GM13977 (cell line): ENCODE measurements at regions not wholly inside any gene's neighbourhood (a gene's known extent, or its start where the extent isn't known, plus 50 kb on each side); places are given as distances from the start of the nearest gene placed in this dataset.

Experiments
- DNase-seq: peaks from one replicate; pipeline ENCODE4 v3.0.0; 2012; ENCODE audit warnings: low spot score
- in situ Hi-C: fragments of 300-500 bp; cut with MboI; formaldehyde crosslinking; loops from one replicate; pipeline ENCODE4 v1.12.0; 2022; ENCODE audit warnings: low sequenced_read_pairs, low pct_unique_long_range_greater_than_20kb, mixed read lengths, inconsistent platforms; ENCODE audit not compliant: unreplicated experiment
- TF ChIP-seq, protein P1 (sequence below): IDR thresholded peaks from 2 replicates; pipeline ENCODE4 v1.5.1; 2012; ENCODE audit warnings: mild to moderate bottlenecking, control low read depth; ENCODE audit not compliant: insufficient read depth; ENCODE audit errors: extremely low read depth, missing control alignments

DNA sequence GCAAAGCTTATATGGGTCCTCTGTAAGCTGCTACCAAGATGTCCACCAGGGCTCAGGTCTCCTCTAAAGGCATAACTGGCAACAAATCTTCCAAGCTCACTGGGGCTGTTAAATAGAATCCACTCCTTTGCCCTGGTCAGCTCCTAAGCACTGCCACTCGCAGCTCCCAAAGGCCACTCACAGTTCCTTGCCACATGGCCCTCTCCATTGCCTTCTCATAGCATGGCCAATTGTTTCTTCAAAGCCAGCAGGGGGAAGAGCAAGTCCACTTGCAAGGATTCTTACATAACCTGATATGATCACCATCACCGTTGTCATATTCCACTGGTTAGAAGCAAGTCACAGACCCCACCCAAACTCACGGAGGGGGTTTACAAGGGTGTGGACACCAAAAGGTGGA lies 199.5 kb downstream of the SUCLA2 start:
- in situ Hi-C loops, result no loop called here
- no peak for DNase-seq
- TF ChIP-seq, protein P1, sequence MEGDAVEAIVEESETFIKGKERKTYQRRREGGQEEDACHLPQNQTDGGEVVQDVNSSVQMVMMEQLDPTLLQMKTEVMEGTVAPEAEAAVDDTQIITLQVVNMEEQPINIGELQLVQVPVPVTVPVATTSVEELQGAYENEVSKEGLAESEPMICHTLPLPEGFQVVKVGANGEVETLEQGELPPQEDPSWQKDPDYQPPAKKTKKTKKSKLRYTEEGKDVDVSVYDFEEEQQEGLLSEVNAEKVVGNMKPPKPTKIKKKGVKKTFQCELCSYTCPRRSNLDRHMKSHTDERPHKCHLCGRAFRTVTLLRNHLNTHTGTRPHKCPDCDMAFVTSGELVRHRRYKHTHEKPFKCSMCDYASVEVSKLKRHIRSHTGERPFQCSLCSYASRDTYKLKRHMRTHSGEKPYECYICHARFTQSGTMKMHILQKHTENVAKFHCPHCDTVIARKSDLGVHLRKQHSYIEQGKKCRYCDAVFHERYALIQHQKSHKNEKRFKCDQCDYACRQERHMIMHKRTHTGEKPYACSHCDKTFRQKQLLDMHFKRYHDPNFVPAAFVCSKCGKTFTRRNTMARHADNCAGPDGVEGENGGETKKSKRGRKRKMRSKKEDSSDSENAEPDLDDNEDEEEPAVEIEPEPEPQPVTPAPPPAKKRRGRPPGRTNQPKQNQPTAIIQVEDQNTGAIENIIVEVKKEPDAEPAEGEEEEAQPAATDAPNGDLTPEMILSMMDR, result no peak

DNA sequence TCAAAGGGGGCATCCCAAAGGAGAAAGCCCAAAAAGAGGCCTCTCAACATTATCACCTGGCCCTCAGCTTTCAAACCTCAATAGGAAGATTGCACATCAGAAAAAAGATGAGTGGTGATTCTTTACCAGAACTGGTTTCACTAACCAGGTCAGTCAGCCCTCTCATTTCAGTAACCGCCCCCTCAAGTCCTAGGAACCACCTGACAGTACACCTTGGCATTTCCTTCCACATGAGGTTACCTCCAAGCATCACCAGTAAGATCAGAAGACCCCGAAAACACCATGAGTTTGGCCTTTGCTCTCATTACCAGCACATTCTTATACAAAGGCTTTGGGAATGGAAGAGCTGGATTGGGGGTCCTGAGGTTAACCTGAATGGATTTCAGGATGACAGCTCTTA lies 200.5 kb downstream of the SUCLA2 start:
- in situ Hi-C loops, result no loop called here
- TF ChIP-seq, protein P1, result no peak
- DNase-seq, result no peak

DNA sequence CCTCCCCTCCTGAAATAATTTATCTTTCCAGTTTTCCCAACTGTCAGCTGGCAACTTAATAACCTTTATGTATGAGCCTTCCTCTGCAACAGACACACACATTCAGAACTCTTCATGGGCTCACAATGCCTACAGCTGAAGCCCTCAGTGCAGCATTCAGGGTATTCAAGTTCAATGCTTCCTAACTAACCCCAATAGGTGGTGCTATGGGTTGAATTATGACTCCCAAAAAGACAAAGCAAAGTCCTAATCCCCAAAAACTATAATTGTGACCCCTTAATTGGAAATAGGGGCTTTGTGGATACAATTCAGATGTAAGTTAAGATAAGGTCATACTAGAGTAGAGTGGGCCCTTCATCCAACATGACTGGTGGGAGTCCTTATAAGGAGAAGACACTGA lies 202.2 kb downstream of the SUCLA2 start:
- no peak for DNase-seq
- in situ Hi-C loops, result no loop called here
- TF ChIP-seq, protein P1, result peak; percentile 32

DNA sequence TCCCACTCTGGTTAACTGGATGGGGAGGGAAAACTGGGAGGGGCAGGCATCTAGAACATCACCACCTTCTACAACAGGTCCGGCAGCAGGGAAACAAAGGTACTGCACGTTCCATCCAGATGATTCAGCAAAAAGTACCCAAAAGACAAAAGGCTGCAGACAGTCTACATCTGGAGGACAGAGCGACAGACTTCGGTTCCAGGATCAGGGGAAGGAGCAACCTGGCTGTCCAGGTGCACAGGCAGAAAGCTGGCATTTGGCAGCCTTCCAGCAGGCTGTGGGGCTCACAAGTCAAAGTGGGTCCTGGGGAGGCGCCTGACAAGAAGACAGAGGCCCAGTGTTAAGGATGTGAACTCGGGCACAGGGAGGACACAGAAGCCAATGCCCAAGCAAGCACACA lies 202.9 kb downstream of the SUCLA2 start:
- TF ChIP-seq, protein P1, result no peak
- in situ Hi-C loops, result no loop called here
- no peak for DNase-seq

DNA sequence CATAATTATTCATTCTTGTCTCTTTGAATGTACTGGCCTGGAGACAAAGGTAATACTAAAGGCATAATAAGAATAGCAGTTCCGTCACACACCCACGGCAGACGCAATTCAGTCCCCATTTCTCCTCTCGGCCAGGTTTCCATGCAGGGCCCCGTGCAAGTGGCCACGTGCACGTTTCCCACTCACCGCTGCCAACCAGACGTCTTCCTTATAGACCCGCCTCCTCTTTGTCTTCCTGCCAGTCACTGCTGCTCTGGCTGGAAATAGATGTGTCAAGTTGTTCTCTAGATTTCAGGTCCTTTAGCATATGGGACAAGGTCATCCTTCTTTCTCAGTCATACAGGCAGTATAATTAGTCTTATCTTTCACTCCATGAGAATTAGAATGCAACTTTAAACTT lies 204.3 kb downstream of the SUCLA2 start:
- in situ Hi-C loops, result no loop called here

DNA sequence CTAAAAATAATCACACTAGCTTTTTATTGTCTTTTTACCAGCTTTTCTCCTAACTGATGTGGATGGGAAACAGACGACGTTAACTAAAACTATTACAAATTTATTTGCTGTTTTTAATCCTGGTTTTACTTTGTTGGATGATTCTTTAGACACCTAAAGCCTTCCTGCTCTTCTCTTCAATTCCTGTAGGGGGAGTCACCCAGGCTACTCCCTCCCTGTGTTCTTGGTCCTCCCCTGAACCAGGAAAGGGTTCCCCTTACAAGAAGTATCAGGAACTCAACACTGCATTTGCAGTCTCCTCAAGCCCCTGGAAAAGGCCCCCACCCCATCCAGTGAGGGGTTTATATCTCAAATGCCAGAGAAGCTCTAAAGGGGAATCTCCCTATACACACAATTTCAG lies 206.1 kb downstream of the SUCLA2 start:
- DNase-seq, result no peak
- TF ChIP-seq, protein P1, result peak; percentile 38
- in situ Hi-C loops, result no loop called here

More for the DNA sequence above, 204.3 kb downstream of the SUCLA2 start:
- DNase-seq, result no peak
- TF ChIP-seq, protein P1, result no peak

DNA sequence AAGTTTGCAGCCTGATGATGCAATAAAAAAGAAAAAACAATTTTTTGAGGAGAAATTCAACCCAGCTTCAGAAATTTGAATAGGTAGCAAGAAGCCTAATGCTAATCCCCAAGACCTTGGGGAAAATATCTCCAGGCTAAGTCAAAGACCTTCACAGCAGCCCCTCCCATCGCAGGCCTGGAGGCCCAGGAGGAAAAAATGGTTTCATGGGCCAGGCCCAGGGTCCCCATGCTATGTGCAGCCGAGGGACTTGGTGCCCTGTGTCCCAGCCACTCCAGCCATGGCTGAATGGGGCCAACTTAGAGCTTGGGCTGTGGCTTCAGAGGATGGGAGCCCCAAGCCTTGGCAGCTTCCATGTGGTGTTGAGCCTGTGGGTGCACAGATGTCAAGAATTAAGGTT lies 210.3 kb downstream of the SUCLA2 start:
- in situ Hi-C loops, result no loop called here
- no peak for DNase-seq
- TF ChIP-seq, protein P1, result no peak
